GM19468 (cell line): ENCODE measurements at regions not wholly inside any gene's neighbourhood (a gene's known extent, or its start where the extent isn't known, plus 50 kb on each side); places are given as distances from the start of the nearest gene placed in this dataset.
"Not testable (repeated sequence)": the region's sequence is repeated elsewhere in the genome, so short reads cannot be mapped to it uniquely, and the experiment has no call there.

Experiments
- ATAC-seq: cut with Tn5 transposase; IDR thresholded peaks from one replicate; pipeline ENCODE4 v1.9.1; 2021; ENCODE audit warnings: mild to moderate bottlenecking, moderate library complexity, moderate number of reproducible peaks; ENCODE audit not compliant: unreplicated experiment; ENCODE audit errors: extremely low read depth

DNA sequence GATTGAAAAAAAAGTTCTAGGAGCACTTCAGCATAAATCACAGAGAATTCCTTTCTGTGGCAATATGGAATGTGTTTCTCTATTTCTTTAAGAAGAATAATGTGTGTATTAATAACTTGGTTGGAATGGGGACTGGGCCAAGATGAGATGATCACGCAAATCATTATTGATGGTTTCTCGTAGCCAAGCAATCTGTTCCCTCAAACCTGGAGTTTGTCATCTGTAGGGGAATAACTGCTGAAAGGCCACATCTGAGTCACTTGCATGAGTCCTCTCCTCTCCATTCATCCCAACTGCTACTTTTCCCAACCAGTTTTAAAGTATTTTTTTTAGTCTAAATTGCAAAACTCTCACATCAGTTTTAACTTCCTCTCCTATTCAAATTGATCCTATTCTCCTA is 480.4 kb downstream of the PLPP3 start:
- ATAC-seq: no peak

GRCh38 chr1:56097713-56098112 is 481.6 kb downstream of the PLPP3 start:
- ATAC-seq: no peak

DNA sequence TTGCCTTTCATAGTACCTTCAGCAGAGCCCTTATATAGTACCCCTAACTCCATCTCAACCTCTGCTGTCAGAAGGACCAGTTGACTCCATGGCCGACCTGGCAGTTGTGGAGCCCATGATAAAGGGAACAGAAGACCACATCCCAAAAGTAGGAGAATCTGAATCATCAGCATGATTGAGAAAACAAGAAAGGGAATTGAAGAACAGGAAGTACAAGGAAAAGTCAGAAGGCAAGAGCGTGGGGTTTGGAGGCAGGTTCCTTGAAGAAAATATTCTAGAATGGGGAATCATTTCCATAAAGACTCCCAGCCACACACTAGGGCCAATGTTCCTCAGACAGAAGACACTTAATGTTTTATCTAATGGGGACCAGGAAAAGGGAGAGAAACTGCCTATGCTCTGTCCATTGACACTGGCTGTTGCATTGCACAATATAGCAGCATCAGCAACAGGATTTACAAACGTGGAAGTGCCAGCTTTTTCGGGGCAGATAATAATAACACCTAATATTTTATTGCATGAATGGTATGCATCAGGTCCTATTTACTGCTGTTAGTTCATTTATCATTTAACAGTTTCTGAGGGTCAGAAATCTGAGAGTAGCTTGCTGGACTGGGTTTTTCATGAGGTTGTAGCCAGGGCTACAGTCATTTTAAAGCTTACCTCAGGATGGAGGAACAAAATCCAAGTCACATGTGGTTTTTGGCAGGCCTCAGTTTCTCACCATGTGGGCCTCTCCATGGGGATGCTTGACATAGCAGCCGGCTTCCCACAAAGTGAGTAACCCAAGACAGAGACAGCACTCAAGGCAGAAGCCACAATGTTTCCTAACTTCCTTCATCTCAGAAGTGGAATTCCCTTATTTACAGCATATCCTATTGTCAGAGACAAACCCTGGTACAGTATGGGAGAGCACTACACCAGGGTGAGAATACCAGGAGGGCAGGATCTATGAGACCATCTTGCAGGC is 483.4 kb downstream of the PLPP3 start:
- no peak for ATAC-seq

GRCh38 chr1:56094168-56094567 is 485.2 kb downstream of the PLPP3 start:
- no peak for ATAC-seq

GRCh38 chr1:56092684-56093570 is 486.4 kb downstream of the PLPP3 start:
- ATAC-seq: no peak

DNA sequence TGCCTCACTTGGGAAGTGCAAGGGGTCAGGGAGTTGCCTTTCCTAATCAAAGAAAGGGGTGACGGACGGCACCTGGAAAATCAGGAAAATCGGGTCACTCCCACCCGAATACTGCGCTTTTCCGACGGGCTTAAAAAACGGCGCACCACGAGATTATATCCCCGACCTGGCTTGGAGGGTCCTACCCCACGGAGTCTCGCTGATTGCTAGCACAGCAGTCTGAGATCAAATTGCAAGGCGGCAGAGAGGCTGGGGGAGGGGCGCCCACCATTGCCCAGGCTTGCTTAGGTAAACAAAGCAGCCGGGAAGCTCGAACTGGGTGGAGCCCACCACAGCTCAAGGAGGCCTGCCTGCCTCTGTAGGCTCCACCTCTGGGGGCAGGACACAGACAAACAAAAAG is 489.5 kb downstream of the PLPP3 start:
- ATAC-seq: not testable (repeated sequence)

DNA sequence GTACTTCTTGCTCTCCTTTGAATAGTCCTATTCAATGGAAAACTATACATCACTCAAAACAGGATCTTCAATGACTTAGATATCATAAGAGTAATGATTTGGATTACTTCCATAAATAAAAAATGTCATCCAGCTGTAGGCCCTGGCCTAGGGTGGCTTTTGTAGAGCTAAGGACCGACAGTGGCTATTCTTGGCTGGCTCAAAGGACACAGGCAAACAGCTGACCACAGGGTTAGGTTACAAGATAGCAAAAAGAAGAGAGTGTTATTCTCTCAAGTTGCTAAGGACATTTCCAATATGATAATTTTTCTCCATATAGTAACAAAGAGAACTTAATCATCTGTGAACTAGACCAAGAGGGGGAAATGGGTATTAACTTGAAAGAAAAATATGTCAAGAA is 495.1 kb downstream of the PLPP3 start:
- ATAC-seq: no peak

- ATAC-seq: no peak
Observed at GRCh38 chr1:56081736-56082135, 497.6 kb downstream of the PLPP3 start.

DNA sequence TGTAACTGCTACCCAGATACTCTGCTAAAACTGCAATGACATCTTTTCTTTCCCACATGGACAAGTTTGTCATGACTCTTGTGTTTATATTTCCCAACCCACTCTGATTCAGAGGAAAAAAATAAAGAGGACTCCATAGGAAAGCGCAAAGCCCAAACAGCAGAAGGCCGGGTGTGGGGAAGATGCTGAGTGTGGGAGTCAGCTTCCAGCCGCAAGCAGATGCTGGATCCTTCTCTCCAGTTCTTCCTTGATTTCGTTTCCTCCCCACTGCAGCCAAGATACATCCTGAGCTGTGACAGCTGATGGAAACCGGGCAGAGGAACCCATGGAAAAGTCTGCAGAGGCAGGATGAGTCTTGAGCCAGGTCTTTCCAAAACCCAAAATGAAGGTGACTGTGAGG is 498.2 kb downstream of the PLPP3 start:
- no peak for ATAC-seq

DNA sequence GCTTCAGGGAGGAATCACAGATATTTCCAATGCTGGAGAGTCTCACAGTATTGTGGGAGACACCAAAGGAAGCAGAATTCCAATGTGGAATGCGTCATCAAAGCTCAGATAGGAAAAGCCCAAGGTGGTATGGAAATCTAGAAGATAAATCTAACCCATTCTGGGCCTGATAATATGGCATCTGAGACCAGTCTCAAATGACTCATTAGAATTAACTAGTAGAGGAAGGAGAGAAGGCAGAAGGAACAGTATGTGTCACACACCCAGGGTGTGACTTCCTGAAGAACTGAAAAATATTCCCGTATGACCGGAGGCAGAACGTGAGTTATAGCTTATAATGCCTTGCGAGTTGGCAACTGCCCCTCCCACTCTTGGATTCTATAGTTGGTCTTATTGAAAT is 499.2 kb downstream of the PLPP3 start:
- no peak for ATAC-seq

GRCh38 chr1:56079391-56079790 is 500.0 kb downstream of the PLPP3 start:
- ATAC-seq: no peak

GRCh38 chr1:56077206-56077605 is 502.2 kb downstream of the PLPP3 start:
- ATAC-seq: no peak

DNA sequence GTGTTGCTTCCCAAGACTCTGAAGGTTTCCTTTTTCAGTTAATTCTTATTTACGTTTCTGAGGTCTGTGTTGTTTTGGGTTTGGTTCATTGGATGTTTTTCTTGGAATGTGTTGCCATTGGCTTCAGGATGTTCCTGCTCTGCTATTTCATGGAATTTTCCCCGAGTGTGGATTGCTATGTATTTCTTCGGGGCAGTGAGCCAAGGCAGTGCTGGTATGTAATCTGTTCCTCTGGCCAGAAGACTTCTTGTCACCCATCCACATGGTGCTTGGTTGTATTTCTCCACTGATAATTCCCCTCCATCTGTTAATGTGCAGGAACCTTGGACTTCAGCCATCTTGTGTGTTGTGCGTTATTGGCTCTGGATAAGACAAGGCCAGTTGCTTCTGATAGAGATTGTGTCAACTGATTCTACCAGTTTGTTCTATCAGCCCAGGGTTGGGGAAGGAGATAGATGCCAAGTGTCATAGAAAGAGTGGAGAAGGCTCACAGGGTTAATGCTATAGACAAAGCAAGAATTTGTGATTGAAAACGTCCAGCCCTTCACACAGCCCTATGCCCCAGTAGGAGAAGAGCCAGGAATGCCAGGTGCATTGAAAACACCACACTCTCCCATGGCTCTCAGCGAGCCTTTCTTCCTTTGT is 505.2 kb downstream of the PLPP3 start:
- no peak for ATAC-seq

DNA sequence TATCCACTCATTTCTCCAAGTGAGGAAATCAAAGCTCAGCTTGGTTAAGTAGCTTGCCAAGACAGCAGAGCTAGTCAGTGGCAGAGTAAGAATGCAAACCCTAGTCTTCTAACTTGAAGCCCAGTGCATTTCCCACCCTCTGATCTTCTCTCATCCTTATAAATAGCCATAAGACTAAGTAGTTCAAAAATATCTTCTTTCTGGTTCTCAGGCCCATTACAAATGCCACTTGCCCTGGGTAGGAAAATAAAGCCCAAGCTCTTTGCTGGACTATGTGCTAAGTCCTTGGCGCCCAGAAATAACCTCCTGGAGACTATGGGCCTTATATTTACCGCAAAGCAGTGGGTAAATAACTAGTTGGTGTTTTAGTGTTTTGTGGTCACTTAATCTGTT is 505.8 kb downstream of the PLPP3 start:
- ATAC-seq: no peak

DNA sequence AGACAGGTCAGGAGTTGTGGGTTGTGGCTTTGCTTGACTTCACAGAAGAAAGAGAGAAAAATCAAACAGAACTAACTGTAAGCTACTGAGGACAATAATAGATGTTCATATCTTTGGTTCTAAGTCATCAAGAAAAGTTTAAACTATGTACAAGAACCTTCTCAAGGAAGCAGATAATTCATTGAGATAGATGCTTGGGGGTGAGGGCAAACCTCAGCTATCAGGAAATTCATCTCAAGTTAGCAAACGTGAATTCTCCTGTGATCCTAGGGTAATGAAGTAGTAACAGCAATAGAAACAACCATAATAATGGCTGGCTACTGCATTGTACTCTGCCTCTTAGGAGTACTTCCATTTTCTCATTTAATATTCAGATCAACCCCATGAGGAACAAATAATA is 506.2 kb downstream of the PLPP3 start:
- no peak for ATAC-seq

- no peak for ATAC-seq
Observed at GRCh38 chr1:56072310-56072709, 507.1 kb downstream of the PLPP3 start.

GRCh38 chr1:56071351-56071750 is 508.0 kb downstream of the PLPP3 start:
- no peak for ATAC-seq

GRCh38 chr1:56070601-56071000 is 508.8 kb downstream of the PLPP3 start:
- ATAC-seq: no peak

GRCh38 chr1:56069824-56070223 is 509.5 kb downstream of the PLPP3 start:
- ATAC-seq: no peak

DNA sequence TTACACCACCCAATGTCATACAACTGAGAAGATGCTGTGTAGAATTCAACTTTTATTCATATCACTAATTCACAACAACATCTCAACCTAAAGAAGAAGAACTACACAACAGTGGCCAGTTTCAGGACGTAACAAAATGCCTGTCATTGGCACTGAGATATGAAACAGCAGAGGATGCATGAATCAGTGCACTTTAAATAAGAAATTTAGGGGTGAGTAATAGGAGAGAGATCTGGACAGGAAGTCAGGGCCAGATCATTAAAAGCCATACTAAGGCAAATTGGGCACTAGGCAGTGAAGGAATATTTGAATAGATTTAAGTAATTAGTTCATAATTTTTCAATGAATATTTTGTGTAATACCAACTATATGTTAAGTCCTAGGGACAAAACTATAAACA is 510.5 kb downstream of the PLPP3 start:
- no peak for ATAC-seq

DNA sequence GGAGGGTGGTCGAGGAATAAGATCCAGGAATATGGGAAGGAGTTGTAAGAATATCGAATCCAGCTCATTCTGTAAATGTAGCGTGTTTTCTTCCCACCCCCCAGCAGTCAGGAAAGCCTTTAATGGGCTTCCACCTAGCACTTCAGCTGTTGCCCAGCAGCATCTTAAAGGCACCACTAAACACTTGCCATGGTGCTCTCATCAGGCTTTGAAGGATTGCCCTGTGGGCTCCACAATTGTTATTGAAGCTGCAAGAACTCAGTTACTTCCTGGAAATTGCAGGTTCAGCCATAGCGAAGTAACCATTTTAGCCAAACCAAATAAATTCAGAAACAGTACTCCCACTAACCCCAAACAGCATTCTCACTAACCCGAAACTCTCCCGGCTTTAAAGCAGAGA is 511.2 kb downstream of the PLPP3 start:
- ATAC-seq: no peak
